GM19438 (cell line): ENCODE measurements at regions not wholly inside any gene's neighbourhood (a gene's known extent, or its start where the extent isn't known, plus 50 kb on each side); places are given as distances from the start of the nearest gene placed in this dataset.
"Not testable (repeated sequence)": the region's sequence is repeated elsewhere in the genome, so short reads cannot be mapped to it uniquely, and the experiment has no call there.

Experiments
- ATAC-seq: cut with Tn5 transposase; IDR thresholded peaks from one replicate; pipeline ENCODE4 v1.9.1; 2021; ENCODE audit warnings: low read depth; ENCODE audit not compliant: unreplicated experiment

DNA sequence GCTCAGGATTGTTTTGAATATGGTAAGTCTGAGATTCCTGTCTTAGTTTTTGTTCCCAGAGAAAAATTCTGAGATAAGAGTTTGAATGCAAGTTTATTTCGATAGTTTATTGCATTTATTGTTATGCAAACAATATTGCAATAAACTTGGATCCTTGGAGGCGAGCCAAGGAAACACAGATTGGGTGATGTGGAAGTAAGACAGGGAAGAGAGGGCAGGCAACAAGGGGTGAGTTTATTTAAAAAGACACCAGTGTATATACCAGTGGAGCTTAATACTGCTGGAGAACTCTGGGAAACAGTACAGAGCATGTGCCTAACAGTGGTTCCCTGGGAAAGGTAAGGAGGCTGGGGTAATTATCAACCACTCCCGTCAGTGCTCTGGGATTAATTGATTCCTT, 87.5 kb upstream of the NEDD4L start:
- ATAC-seq: no peak

DNA sequence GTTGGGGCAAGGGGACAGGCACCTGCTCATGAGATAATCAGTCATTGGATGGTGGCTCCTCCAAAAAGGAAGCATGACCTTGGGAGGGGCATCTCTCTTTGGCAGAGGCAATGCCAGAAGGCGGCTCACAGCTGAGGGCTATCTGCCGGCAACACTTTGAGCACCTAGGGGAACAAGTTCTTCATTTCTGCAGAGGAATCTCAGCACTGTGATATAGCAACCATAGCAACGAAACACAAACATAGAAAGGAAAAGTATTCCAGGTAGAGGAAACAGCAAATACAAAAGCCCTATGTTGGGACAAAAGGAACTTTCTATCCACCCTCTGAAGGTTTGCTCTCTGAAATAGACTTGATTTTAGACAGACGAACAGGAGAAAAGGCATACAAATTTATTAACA, 89.1 kb upstream of the NEDD4L start:
- no peak for ATAC-seq

- no peak for ATAC-seq
Observed at GRCh38 chr18:57953883-57954282, 90.1 kb upstream of the NEDD4L start.

DNA sequence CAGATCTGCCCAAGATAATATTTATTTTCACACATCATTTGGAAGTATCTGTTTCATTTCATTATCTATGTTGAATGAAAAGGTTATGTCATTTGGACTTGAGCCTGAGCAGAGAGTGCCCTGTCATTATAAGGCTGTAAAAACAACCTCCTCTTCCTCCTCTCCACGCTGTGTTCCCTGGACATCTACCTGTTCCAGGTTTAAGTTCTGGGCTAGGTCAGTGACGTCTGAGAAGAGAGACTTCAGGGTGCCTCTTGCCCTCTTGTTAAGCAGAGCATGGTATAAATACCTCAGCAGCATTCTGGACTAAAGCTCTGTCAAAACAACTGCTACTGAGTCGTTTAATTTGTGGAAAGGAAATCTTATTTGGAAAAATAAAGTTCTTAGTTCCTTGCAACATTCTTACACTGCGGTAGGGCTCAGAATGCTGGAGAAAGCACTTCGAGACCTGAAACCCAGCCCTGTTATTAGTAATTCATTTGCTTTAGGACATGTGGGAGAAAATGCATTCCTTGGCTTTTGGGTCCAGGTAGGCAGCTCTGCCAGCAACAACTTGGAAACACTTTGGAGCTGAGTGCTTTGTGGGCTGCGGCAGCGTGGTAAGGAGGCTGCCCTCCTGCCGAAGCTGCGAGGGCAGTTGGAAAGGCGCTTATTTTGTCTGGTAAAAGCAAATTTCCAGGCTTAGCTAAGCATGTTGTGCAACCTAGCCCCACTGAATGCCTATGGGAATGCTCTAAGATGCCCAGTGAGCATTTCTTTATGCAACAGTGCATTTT, 91.8 kb upstream of the NEDD4L start:
- ATAC-seq: no peak

GRCh38 chr18:57951117-57951796, 92.8 kb upstream of the NEDD4L start:
- ATAC-seq: no peak

DNA sequence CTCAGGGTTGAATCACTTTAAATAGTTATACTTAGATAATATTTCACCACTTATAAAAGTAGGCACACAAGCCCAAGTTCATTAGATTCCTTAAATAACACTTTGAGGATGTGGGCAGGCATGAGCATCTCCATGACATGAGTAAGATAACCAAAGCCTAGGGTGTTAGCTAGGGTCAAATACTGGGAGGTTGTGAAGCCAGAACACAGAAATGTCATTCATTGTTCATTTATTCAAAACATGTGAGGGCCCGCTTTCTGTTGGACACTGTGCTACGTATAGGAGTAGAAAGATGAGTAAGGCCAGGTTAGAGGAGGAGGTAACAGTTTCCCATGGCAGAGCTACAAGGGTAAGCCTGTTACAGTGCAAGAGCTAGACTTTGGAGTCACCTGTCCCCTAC, 93.5 kb upstream of the NEDD4L start:
- no peak for ATAC-seq

- not testable (repeated sequence) for ATAC-seq
Observed at GRCh38 chr18:57949335-57949734, 94.7 kb upstream of the NEDD4L start.

GRCh38 chr18:57947117-57947516, 96.9 kb upstream of the NEDD4L start:
- no peak for ATAC-seq

DNA sequence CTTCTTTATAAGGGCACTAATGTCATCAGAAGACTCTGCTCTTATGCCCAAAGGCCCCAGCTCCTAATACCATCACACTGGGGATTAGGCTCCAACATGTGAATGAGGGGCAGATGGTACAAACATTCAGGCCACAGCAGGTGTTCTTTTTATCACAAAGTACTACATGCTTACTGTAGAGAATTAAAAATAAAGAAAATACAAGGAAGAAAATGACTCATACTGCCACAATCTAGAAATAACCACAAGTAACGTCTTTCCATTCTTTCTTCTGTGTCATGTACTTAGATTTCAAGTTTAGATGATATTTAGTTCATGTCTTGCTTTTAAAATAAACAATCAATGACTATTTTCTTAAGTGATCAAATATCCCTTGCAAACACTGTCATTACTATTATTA, 100.3 kb upstream of the NEDD4L start:
- no peak for ATAC-seq

DNA sequence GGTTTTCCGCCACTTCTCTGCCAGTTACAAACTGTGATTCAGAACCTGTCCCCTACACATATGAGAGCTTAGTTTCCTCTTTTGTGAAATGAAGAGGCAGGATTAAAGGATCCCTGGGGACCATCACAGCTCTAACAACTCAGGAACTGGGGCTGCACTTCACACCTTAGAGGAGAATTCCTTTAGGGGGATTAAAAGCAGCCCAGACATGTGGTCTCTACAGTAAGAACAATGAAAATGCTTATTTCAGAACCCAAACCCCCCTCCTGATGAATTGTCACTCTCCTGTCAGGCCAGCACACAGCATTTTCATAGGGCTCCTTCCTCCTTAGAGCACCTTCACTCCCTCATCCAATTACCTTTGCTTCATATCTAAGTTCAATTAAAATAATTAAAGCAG, 101.5 kb upstream of the NEDD4L start:
- ATAC-seq: no peak

- ATAC-seq: no peak
Observed at GRCh38 chr18:57941841-57942489, 102.1 kb upstream of the NEDD4L start.

DNA sequence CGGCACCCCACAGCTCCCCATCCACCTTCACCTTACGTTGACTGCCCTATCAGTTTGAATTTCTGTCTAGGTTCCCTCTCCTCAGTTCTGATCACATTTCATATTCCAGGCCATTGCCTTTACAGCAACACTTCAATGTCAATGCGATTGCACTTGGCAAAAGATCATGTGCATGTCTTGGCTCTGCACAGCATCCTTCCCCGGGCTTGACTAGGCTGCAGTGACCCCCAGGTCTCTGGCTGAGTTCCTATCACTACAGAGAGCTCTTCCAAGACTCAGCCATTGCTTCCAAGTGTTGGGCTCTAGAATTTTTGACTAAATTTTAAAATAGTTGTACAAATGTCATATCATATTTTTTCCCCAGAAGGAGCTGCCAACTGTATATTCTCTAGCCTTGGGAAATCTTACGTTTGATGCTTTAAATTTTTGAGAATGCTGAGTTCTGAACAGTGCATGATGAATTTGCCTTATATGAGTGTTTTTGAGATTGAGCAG, 103.8 kb upstream of the NEDD4L start:
- no peak for ATAC-seq

DNA sequence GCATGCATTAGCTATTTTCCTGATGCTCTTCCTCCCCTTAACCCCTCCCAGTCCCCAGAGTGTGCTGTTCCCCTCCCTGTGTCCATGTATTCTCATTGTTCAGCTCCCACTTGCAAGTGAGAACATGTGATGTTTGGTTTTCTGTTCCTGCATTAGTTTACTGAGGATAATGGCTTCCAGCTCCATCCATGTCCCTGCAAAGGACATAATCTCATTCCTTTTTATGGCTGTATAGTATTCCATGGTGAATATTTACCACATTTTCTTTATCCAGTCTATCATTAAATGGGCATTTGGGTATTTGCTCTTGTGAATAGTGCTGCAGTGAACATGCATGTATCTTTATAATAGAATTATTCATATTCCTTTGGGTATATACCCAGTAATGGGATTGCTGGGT, 109.7 kb upstream of the NEDD4L start:
- ATAC-seq: not testable (repeated sequence)

DNA sequence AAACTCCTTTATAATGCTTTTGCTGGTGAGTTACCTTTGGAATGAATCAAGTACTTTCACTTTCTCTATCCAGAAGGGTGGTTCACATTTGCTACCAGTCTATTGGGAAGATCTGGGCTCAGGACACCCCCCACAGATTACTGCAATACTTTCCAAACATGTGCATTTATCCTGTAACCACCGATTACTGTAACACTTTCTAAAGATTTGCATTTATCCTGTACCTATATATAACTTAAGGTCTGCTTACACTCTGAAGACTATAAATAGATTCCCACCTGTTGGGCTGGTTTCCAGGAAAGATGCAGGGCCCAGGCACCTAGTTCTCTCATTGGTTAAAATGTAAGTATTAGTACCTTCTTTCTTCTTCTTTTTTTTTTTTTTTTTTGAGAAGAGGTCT, 113.0 kb upstream of the NEDD4L start:
- peak; percentile 58 for ATAC-seq

GRCh38 chr18:57930476-57930875, 113.5 kb upstream of the NEDD4L start:
- ATAC-seq: no peak

- no peak for ATAC-seq
Observed at GRCh38 chr18:57929922-57930321, 114.1 kb upstream of the NEDD4L start.

DNA sequence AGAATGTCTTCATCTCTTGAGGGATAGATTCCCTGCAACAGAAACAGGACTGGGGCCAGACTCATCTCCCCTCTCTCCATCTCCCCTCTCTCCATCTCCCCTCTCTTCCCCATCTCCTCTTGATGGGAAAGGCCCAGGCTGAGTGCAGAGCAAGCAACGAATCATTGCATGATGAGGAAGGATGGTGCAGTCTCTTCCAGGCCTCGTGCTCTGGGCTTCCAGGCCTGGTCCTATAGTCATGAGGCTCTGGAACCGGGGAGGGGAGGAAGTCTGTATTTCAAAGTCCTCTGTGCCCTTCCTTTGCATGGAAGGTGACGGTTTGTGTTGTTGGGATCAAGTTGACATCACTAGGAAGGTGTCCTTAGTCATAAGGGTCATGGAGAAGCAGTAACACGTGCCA, 115.6 kb upstream of the NEDD4L start:
- no peak for ATAC-seq

- ATAC-seq: no peak
Observed at GRCh38 chr18:57927511-57927910, 116.5 kb upstream of the NEDD4L start.

DNA sequence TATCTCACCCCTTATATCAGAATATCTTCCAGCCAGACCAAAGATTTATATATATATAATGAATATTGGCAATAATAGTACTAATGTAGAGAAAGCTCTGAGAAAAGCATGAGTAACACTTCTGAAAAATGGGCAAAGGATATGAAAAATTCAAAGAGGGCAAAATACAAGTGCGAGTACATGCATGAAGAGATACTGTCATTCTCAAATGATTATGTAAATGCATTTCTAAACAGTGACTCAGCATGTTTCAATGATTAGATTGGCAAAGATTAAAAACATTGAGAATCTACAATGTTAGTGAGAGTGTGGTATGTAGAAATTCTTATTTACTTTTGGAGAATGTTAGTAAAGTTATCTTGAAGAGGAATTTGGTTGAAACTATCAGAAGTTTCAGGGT, 118.3 kb upstream of the NEDD4L start:
- ATAC-seq: no peak

DNA sequence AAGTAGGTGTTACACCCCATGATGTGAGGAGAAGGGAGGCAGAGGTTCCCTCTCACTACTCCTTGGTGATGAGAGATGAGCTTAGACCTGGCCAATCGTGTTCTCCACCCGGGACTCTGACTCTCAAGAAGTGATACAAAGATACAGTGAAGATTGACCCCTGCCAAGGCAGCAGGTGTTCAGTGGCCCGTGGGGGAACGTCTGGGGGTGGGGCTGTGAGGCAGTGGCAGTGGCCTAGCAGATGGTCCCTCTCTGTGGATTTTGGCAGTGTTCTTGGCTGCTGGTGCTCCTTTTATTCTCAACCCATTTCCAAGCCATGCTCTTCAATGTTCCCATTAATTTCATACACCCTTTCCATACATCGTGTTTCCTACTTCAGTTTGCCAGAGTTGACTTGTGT, 120.4 kb upstream of the NEDD4L start:
- ATAC-seq: no peak

- ATAC-seq: no peak
Observed at GRCh38 chr18:57922885-57923284, 119.8 kb upstream of the ATP8B1 start.

- no peak for ATAC-seq
Observed at GRCh38 chr18:57921708-57922107, 118.6 kb upstream of the ATP8B1 start.
